NCI-H1417 (cell line): ENCODE measurements at regions not wholly inside any gene's neighbourhood (a gene's known extent, or its start where the extent isn't known, plus 50 kb on each side); places are given as distances from the start of the nearest gene placed in this dataset.

Experiments used
- DNase-seq, 3 experiments: peaks; one replicate each; lab custom pipeline; 2025; lab: John Stamatoyannopoulos, UW

DNA sequence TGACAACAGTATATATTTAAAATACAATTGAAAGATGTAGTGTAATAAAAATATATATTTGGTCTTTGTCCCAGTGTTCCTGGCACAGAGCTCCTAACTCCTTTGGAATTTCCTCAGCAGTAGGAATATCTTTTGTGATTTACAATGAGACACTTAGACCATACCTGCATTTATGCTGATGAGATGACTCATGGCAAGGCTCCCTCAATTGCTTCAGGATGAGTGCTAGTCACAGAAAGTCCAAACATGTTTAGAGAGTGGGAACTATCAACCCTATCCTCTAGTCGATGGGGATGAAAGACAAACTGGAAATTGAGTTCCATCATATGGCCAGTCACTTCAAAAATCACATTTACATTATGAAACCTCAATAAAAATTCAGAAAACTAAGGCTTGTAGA, 588.3 kb upstream of the LMCD1 start:
- no peak for DNase-seq

DNA sequence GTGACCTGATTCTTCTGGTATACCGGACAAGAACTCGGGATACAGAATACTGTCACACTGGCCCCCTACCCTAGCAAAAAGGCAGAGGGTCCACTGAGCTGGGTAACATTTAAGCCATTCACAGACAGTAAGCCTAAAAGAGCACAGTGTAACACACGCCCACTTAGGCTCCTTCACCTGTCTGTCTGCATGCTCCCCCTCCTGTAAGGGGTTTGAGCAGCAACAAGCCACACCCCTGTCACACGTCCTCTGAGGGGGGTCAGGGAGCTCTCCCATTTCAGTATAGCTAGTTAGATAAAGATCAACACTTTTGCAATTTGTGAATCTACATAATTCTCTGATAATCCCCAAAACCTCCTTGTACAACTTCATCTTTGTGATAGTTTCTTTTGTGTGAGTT, 586.3 kb upstream of the LMCD1 start:
- no peak for DNase-seq

DNA sequence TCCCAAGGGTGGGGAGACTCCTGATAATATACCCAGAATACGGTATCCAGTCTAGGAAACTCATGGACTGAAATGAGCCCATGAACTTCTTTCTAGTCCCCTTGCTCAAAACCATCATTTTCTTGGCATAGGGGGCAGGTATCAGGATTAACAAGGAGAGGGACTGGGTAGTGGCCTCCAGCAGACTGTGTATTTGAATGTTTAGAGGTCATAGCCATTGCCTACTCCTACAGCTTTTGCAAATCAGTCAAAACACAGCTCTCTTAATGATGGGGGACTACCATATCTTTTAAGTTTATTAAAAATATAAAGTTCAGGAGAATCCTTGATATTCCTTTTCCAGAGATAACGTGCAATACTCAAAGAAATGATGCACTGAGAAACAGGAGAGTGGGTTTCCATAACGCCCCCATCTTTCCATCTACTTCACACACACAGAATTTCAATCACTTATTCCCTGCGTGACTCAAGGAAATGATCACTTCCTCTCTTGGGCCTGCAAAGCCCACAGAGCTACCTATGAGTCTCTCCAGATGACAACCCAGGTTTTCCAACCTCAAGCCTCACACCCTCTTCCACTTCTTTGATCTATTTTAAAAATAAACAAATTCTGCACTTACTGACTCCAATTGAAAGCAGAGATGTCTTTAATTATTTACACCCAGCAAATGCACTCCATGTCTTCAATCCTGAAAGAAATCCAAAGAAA, 584.0 kb upstream of the LMCD1 start:
- no peak for DNase-seq

DNA sequence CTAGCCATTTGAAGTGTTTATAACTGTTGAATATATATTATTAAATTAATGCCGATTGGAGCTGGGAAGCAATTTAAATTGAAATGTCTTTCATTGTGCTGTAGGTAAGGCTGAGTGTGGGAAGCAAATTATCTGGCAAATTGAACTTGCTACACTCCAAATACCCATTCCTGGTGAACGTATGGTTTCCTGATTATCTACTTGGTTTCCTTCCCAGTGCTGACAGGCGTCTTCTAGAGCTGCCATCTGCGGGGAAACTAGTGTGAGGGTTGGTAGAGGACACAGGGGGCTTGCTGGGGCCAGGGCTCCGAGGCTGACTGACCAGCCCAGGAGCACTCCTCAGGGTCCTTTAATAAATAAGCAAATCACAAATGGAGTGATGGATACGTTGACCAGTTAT, 581.4 kb upstream of the LMCD1 start:
- no peak for DNase-seq

DNA sequence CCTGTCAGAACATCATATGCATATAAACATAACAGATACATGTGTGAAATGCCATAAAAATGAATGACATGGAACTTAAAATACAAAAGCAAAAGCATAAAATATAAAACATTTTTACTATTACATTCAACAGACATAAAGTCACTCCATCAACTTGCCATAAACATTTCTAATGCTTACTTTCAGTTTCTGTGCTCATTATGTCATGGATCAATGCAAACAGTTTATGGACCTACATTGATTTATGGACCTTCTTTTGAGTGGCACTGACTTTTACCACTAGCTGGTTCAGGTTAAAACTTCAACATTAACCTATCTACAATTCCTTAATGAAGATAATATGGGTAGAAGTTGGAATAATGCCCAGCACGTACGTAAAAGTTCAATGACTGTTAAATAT, 577.4 kb upstream of the LMCD1 start:
- peak in 2 of 3 experiments; percentile 1 to 8 for DNase-seq

DNA sequence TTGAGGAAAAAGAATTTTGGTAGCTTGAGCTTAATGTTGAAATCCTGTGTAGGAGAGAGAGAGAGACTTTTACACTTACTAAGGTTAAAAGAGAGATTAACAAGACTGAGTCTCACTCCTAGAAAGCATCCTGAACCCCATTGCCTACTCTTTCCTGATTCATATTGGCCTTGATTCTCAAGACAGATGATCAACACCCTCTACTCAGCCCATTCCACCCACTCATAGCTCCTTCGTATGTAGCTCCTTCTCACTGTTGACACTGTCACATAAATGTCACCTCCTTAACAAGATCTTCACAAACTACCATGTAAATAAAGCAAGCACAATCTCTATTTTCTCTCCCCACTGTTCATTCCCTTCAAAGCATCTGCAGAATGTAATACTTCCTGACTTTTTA, 574.6 kb upstream of the LMCD1 start:
- DNase-seq, result no peak

DNA sequence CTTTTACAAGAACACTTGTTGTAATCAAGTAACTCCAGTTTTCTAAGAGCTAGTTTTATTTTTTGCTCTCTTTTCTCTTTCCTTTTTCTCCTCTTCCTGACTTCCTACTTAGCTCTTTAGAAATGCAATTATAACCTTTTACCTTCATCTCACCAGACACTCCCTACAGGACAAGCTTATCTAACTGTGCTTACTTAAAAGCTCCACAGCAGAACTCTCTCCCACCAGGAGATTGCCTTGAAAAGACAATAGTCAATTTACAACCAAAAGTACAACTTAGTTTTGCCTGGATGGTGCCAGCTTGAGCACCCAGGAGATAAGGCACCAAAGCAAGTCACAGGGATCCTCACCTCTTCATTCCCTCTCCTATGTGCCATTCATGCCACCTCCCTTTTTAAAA, 573.8 kb upstream of the LMCD1 start:
- DNase-seq, result no peak

DNA sequence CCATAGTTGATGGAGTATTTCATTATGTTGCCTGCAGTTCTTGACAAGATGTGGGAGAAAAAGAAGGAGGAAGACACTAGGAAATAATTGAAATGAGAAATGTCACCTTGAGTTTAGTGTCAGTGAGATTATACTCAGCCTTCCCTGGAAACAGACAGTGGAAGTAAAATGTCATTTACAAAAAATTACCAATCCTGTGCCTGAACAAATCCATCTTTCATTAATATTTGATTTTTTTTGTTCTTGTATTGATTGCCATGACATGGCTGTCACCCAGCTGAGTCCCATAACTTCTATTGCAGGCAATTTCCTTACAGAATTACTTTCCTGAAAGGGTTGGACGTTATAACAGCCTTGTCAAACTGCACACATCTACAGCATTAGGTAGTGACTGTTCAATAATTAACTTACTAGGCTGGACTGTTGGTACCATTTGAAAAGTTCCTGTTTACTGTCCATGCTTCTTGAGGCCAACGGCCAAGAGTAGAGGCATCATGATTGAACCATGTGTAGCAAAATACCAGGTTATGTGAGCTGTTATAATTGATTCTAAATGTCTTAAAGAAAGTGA, 572.2 kb upstream of the LMCD1 start:
- DNase-seq, result no peak

DNA sequence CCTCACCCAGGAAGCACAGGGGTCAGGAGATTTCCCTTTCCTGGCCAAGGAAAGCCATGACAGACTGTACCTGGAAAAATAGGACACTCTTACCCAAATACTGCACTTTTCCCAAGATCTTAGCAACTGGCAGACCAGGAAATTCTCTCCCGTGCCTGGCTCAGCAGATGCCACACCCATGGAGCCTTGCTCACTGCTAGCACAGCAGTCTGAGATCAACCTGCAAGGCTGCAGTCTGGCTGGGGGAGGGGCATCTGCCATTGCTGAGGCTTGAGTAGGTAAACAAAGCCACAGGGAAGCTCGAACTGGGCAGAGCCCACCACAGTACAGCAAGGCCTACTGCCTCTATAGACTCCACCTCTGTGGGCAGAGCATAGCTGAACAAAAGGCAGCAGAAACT, 567.3 kb upstream of the LMCD1 start:
- DNase-seq, result peak in 1 of 3 experiments; percentile 4

DNA sequence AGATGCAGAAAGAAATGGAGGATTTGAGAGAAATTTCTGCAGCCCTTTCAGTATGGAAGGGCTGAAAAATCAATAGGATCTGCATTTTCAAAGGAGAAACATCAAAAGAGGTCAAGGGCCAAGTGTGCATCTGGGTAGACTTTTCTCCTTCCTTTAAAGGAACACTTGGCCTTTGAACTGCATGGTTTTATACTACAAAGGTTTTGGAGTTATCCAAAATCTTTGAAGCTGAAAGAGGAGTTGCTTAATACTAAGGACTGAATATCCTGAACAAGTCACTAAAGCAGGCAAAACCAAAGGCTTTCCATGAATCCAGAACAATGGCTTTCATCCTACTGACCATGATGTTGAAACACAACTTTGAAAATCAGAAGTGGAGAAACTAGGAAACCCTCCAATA, 553.7 kb upstream of the LMCD1 start:
- DNase-seq, result no peak

DNA sequence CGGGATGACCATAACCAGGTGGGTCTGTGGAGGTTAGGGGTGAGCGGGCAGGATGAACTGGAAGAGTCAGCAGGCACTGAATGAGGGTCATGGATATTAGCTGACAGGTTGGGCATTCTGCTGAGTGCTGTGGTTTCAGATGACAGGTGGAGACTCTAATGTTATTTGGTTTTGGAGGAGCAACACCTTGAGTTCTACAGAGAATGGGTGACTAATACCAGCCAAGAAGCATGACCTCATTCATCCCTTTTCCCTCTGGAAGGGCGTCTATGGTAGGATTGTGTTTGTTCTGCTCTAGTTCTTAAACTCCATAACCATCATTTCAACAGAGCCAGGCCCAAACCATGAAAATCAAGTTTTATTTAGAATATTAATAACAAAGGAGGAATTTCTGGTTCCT, 550.7 kb upstream of the LMCD1 start:
- DNase-seq, result no peak

DNA sequence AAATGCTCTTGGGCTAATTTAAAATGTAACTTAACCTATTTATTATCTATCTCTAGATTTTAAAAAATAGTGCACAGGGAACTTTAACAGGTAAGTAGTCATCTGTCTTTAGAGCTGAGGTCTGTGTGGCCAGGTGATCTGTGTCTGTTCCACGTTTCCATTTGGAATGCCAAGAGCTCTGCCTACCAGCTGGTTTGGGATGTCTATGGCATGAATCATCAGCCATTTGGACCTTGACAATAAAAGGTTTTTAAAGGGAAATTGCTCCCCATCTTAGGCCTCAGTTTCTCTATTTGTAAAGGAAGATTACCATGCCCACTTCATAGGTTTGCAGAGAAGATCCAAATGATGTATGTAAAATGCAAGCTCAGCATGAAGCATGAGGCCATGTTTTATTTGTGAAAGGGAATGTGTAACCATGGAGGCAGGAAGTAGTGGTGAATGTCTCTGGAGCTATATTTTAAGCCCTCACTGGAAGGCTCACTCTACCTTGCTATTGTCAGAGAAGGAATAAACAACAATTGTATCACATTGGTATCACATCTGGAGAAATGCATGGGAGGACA, 548.1 kb upstream of the LMCD1 start:
- DNase-seq, result peak in 1 of 3 experiments; percentile 8

DNA sequence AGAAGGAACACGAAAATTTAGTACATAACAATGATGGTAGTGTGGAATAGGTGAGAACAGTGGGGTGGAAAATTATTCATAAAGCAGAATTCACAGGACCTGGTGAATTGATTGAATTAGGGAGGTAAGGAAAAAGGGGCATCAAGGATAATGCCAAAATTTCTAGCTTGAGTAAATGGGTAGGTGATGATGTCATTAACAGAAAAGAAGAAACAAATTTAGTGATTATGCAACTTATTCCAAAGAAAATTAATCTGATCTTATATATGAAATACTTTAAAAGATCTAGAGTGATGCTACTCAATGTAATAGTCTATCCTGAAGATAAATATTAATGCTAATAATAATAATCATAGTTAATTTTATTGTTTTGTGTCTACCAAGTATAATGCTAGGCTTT, 544.6 kb upstream of the LMCD1 start:
- DNase-seq, result no peak

DNA sequence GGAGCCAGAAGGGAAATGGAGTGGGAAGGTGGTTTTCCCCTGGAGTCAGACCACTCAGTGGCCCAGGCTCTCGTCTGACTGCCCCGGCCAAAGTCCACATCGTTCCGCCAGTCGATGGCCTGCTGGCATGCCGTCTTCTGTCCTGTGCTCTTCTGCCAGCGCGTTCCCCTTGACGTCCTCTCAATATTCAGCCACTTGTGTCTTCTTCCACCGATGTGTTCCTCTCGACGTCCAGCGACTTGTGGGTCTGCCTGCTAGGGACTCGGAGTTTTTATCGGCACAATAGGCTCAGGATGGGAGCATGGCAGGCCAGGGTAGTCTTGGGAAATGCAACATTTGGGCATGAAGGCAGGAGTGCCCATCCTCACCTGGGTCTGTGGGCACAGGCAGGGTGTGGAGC, 542.5 kb upstream of the LMCD1 start:
- no peak for DNase-seq

DNA sequence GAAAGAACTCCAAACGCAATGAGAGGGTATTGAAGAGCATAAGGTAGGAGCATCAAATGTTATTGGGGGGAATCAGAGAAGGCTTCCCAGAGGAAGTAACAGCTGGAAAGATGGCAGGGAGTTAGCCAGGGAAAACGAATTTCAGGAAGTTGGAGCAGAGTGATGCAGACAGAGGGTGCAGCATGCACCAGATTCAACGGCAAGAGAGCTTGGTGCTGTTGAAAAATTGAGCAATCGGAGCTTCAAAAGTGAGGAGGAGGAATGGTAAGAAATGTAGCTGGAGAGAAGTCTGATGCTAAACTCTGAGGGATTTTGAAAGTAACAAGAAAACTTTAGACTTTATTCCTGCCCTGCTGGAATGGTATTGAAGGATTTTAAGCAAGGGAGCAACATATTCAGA, 541.0 kb upstream of the LMCD1 start:
- DNase-seq, result no peak

DNA sequence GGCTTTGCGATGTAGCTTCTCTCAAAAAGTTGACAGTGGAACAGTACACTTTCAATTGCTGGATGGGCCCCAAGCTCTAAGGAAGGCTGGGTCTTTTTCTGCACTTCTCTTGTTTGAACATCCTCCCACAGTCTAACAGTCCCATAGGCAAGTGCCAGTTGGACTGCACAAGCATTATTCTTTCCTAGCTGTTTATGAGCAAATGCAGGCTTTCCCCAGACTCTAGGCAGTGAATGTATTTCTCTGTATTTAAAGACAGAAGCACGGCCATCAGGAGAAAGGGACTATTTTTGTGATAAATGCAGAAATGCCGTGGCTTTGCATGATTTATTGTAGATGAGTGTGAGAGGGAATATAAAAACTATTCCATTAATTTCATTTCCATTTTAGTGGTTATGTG, 539.3 kb upstream of the LMCD1 start:
- no peak for DNase-seq

DNA sequence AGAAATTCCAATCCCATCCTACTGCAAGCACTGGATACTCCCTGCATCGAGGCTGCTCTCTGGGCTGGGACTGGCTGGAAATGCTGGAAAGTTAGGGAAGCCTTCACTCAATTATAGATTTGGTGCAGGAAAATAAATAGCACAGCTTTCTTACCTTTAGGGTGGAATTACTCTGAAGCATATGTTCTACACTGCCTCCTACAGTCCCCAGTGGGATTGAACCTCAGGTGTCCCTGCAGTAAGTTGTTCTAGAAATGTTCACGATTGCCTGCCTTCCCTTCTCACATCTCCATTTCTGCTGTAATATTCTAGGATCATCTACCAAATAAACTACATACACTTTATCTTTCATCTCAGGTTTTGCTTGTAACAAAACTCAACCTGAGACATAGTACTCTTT, 536.7 kb upstream of the LMCD1 start:
- no peak for DNase-seq

DNA sequence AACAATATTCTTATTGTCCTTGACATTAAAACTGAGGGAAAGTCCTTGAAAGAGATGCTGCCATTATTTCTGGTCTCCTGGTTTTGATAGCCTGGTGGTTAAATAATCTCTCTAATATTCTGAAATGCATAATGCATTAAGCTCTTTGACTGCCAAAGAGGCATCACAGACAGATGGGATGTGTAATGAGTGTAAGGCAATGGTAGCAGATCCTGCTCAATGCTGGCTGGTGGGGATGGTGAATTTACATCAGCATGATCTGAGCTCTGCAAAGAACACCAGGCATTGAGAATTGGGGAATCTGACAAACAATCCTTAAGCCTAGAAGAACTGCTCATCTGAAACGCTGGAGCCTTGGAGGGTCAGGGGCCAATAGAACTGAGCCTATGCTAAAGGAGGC, 528.6 kb upstream of the LMCD1 start:
- no peak for DNase-seq

DNA sequence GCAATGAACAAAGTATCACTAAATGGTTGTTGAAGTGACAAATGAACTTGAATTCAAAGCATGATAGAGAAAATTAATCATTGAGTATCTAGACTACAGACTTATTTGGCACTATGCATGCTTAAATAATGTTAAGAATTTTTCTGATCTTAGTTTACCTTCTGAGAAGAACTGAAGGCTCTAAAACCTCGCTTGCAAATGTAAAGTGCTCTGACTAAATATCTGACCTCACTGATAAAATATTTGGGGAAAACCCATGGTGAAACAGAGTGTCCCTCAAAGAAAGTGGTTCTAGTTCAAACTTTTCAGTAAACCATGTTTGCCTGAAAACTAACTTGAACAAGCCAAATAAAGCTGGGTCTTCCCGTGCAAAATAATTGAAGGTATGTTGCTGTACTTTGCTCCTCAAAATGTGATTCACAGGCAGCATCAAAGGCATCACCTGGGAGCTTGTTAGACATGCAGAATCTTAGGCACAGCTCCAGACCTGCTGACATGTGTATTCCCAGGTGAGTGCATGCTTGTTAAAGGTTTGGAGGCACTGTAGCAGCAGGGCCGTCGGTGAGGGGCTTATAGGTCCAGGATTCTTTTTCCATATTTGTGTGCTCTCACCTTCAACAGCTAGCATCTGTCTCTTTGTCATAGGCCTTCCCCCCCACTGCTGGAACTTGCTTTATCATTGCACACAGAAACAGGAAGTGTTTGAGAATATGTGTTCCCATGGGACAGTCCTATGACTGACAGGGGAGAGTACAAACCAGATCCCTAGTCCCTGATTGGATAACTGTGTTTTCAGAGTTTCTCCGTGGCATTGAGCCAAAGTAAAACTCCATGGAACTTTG, 524.2 kb upstream of the LMCD1 start:
- no peak for DNase-seq

DNA sequence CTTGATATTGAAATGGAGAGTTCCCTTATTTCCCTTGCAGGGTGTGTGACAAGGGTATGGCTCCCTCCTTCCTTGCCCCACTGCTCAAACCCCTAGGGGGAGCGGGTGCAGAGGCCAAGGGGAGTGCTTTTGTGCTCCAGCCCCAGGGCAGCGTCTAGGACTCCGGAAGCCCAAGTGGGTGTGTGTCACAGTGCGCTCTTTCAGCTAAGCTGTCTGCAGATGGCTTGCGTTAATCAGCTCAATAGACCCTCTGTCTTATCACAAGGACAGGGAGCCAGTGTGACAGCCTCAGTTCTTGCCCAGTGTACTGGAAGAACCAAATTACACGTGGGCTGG, 523.6 kb upstream of the LMCD1 start:
- DNase-seq, result no peak

DNA sequence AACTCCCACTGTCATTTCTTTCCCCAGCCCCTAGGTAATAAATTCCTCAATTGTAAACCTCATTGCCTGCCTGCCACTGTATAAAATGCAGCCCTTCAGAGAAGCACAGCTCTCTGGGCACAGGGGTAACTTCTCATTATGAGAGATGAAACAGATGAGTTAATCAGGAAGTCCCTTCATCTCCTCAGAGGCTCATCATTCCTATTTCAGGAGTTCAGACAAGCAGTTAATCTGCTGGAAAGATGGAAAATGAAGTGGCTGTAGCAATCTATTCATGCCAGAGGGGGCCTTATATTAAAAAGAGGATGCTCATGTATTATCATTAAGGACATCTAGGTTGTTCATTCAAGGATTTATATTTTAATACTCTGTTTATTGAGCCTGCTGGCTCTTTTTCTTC, 519.5 kb upstream of the LMCD1 start:
- DNase-seq, result no peak

DNA sequence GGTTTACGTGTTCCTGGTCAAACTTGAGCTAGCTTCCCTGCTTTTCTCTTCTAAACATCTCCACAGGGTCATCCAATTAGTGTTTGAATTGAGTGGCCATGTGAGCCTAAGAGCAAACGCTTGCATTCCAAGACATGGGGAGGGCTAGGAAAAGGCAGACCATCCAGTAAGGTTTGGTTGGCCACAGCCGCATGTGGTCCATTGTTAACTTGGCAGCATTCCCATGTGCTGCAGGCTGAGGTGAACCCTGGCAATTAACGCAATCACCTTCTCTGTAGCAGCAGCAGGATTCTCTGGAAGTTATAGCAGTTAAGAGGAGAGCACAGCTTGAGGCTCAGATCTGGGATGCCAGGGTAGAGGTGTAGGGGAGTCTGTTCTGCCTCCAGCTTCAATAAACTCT, 502.2 kb upstream of the LMCD1 start:
- DNase-seq, result peak; percentile 2 to 79 (median 39)

DNA sequence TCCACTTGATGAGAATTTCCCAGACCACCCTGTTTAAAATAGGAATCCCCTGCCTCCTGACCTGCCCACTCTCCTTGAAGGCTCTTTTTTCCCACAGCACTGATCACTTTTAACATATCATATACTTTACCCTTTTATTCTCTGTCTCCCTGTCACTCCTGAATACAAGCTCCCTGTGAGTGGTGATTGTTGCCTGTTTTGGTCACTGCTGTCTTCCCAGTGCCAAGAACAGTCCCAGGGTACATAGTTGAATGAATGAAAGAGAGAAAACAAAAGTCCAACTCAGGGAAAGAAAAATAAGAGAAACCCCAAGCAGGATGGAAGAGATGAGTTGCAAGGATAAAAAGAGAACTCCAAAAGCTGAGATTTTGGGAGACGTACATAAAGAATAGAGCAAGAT, 500.3 kb upstream of the LMCD1 start:
- no peak for DNase-seq
